Stomach smooth muscle (tissue), 2 donors: ENCODE measurements at regions not wholly inside any gene's neighbourhood (a gene's known extent, or its start where the extent isn't known, plus 50 kb on each side); places are given as distances from the start of the nearest gene placed in this dataset.
"Not testable (repeated sequence)": the region's sequence is repeated elsewhere in the genome, so short reads cannot be mapped to it uniquely, and the experiment has no call there.

Source experiments
- H3K27ac ChIP-seq: one replicate; pipeline ENCODE4 v1.7.0; 2013; ENCODE audit warnings: mild to moderate bottlenecking, low read length, inconsistent platforms
- H3K27me3 ChIP-seq, 2 donors: one replicate each; pipeline ENCODE4 v1.7.0; 2013; ENCODE audit warnings: low read length in 2 of 2; ENCODE audit not compliant: insufficient read depth in 2 of 2, control insufficient read depth in 1 of 2
- H3K36me3 ChIP-seq, 2 donors: one replicate each; pipeline ENCODE4 v1.7.0; 2013; ENCODE audit warnings: low read length in 2 of 2; ENCODE audit not compliant: control insufficient read depth in 2 of 2, insufficient read depth in 2 of 2
- H3K4me1 ChIP-seq: one replicate; pipeline ENCODE4 v1.7.0; 2013; ENCODE audit warnings: low read length; ENCODE audit not compliant: control insufficient read depth, insufficient read depth
- H3K4me3 ChIP-seq, 2 donors: one replicate each; pipeline ENCODE4 v1.7.0; 2013; ENCODE audit warnings: low read length in 2 of 2
- H3K9ac ChIP-seq, 2 donors: one replicate each; pipeline ENCODE4 v1.7.0; 2013; ENCODE audit warnings: low read length in 2 of 2, mild to moderate bottlenecking in 1 of 2
- H3K9me3 ChIP-seq, 2 donors: one replicate each; pipeline ENCODE4 v1.7.0; 2013; ENCODE audit warnings: low read length in 2 of 2; ENCODE audit not compliant: control insufficient read depth in 2 of 2
- donor health status: healthy.
- donor health status: Pancreatic carcinoma.

GRCh38 chr3:147710753-147711152 is 301.6 kb downstream of the ZIC1 start:
- H3K4me3 ChIP-seq, H3K36me3 ChIP-seq, H3K4me1 ChIP-seq, H3K9ac ChIP-seq, H3K9me3 ChIP-seq, H3K27me3 ChIP-seq, H3K27ac ChIP-seq: not testable (repeated sequence)

- Histone ChIP-seq H3K27me3 (no peaks in the 10 kb centered on the region), H3K27ac (no peak overlapping the region), H3K4me3 (no peak overlapping the region), H3K9me3 (no peaks in the 10 kb centered on the region), H3K36me3 (no peaks in the 10 kb centered on the region), H3K9ac (no peak overlapping the region), H3K4me1 (peaks cover 5% of the 10 kb centered on the region)
Measured at GRCh38 chr3:147712357-147712756, 303.2 kb downstream of the ZIC1 start.

GRCh38 chr3:147712758-147713157 is 303.6 kb downstream of the ZIC1 start:
- not testable (repeated sequence) for H3K36me3 ChIP-seq, H3K9me3 ChIP-seq, H3K4me3 ChIP-seq, H3K27ac ChIP-seq, H3K9ac ChIP-seq, H3K27me3 ChIP-seq, H3K4me1 ChIP-seq

- no peak overlapping the region for H3K27ac ChIP-seq
- no peaks in the 10 kb centered on the region for H3K36me3 ChIP-seq
- peak overlapping the region in 1 of 2 donors; percentile 19 for H3K4me3 ChIP-seq
- no peaks in the 10 kb centered on the region for H3K9me3 ChIP-seq
- no peaks in the 10 kb centered on the region for H3K27me3 ChIP-seq
- H3K9ac ChIP-seq, result no peak overlapping the region
- peaks cover 5% of the 10 kb centered on the region for H3K4me1 ChIP-seq
Measured at GRCh38 chr3:147713234-147714133, 304.3 kb downstream of the ZIC1 start.

GRCh38 chr3:147729641-147730040 is 320.5 kb downstream of the ZIC1 start:
- no peak overlapping the region for H3K9ac ChIP-seq
- no peak overlapping the region for H3K27ac ChIP-seq
- no peaks in the 10 kb centered on the region for H3K36me3 ChIP-seq
- H3K27me3 ChIP-seq, result no peaks in the 10 kb centered on the region
- no peak overlapping the region for H3K4me3 ChIP-seq
- H3K9me3 ChIP-seq, result no peaks in the 10 kb centered on the region
- H3K4me1 ChIP-seq, result no peaks in the 10 kb centered on the region

- Histone ChIP-seq H3K27ac (no peak overlapping the region), H3K27me3 (no peaks in the 10 kb centered on the region), H3K9ac (no peak overlapping the region), H3K4me1 (no peaks in the 10 kb centered on the region), H3K36me3 (no peaks in the 10 kb centered on the region), H3K9me3 (no peaks in the 10 kb centered on the region), H3K4me3 (no peak overlapping the region)
Measured at GRCh38 chr3:147730284-147730683, 321.1 kb downstream of the ZIC1 start.

GRCh38 chr3:147733217-147733616 is 324.1 kb downstream of the ZIC1 start:
- Histone ChIP-seq H3K4me3 (no peak overlapping the region), H3K9me3 (no peaks in the 10 kb centered on the region), H3K27ac (no peak overlapping the region), H3K27me3 (no peaks in the 10 kb centered on the region), H3K36me3 (no peaks in the 10 kb centered on the region), H3K9ac (no peak overlapping the region), H3K4me1 (no peaks in the 10 kb centered on the region)

- H3K4me1 ChIP-seq, result no peaks in the 10 kb centered on the region
- no peak overlapping the region for H3K27ac ChIP-seq
- H3K36me3 ChIP-seq, result no peaks in the 10 kb centered on the region
- no peaks in the 10 kb centered on the region for H3K27me3 ChIP-seq
- H3K9me3 ChIP-seq, result no peaks in the 10 kb centered on the region
- no peak overlapping the region for H3K4me3 ChIP-seq
- H3K9ac ChIP-seq, result no peak overlapping the region
Measured at GRCh38 chr3:147735616-147736015, 326.5 kb downstream of the ZIC1 start.

GRCh38 chr3:147736226-147736625 is 327.1 kb downstream of the ZIC1 start:
- H3K4me3 ChIP-seq, result no peak overlapping the region
- no peaks in the 10 kb centered on the region for H3K36me3 ChIP-seq
- H3K27ac ChIP-seq, result no peak overlapping the region
- no peak overlapping the region for H3K9ac ChIP-seq
- no peaks in the 10 kb centered on the region for H3K4me1 ChIP-seq
- no peaks in the 10 kb centered on the region for H3K9me3 ChIP-seq
- no peaks in the 10 kb centered on the region for H3K27me3 ChIP-seq

- H3K4me3 ChIP-seq, result no peak overlapping the region
Measured at GRCh38 chr3:147737376-147737775, 328.2 kb downstream of the ZIC1 start.

GRCh38 chr3:147740928-147741327 is 331.8 kb downstream of the ZIC1 start:
- no peaks in the 10 kb centered on the region for H3K9me3 ChIP-seq
- no peaks in the 10 kb centered on the region for H3K36me3 ChIP-seq
- no peak overlapping the region for H3K4me3 ChIP-seq
- no peaks in the 10 kb centered on the region for H3K4me1 ChIP-seq
- no peak overlapping the region for H3K27ac ChIP-seq
- no peaks in the 10 kb centered on the region for H3K27me3 ChIP-seq
- H3K9ac ChIP-seq, result no peak overlapping the region

More at GRCh38 chr3:147737376-147737775, 328.2 kb downstream of the ZIC1 start:
- H3K27ac ChIP-seq, result no peak overlapping the region
- H3K9me3 ChIP-seq, result no peaks in the 10 kb centered on the region
- H3K36me3 ChIP-seq, result no peaks in the 10 kb centered on the region
- H3K4me1 ChIP-seq, result no peaks in the 10 kb centered on the region
- H3K9ac ChIP-seq, result no peak overlapping the region
- no peaks in the 10 kb centered on the region for H3K27me3 ChIP-seq
